HCT116 (cell line): ENCODE measurements at regions not wholly inside any gene's neighbourhood (a gene's known extent, or its start where the extent isn't known, plus 50 kb on each side); places are given as distances from the start of the nearest gene placed in this dataset.

Experiments
- ATAC-seq: fragments of 200-7000 bp; cut with Tn5 transposase; 2 replicates; pipeline ENCODE4 v1.9.1; 2020; ENCODE audit warnings: mild to moderate bottlenecking, moderate library complexity
- BruUV-seq: library from RNA; stranded (reverse); fragments of 400-500 nt; replicated peaks from 2 replicates; lab custom pipeline; 2021; lab: Mats Ljungman, UMichigan
- CTCF ChIA-PET: fragments of 300-600 bp; sonication (Branson Sonifier 250); formaldehyde crosslinking; loops from one replicate; lab custom pipeline; 2021; ENCODE audit warnings: antibody characterized with exemption; lab: Charles Lee
- POLR2A ChIA-PET: fragments of 300-600, 350-600 bp; sonication (Branson Sonifier 250); formaldehyde crosslinking; loops from one replicate; lab custom pipeline; 2021; ENCODE audit warnings: antibody characterized with exemption; lab: Charles Lee
- RAD21 ChIA-PET, 2 experiments: fragments of 300-600 bp; sonication (Branson Sonifier 250); formaldehyde crosslinking; loops; one replicate each; lab custom pipeline; 2023; ENCODE audit warnings: low total read pairs in 2 of 2; ENCODE audit not compliant: uncharacterized antibody in 2 of 2, unreplicated experiment in 2 of 2, low non-redundant PET in 1 of 2; lab: Charles Lee
- DNase-seq: peaks from one replicate; pipeline ENCODE4 v3.0.0-alpha.2; 2010; ENCODE audit warnings: low read depth, low spot score
- H2AFZ ChIP-seq: fragments of 200-600 bp; shearing (Covaris generic), sonication (generic); 2 replicates; pipeline ENCODE4 v1.6.1; 2017; ENCODE audit warnings: low read depth, mixed run types, mixed read lengths, antibody characterized with exemption, low read length; ENCODE audit not compliant: poor library complexity, severe bottlenecking
- H3K27ac ChIP-seq: 2 replicates; pipeline ENCODE4 v1.5.1; 2012; ENCODE audit warnings: low read depth, low read length
- H3K27me3 ChIP-seq: fragments of 200-600 bp; sonication (generic); 2 replicates; pipeline ENCODE4 v1.6.1; 2016; ENCODE audit warnings: mixed run types, low read length, mixed read lengths; ENCODE audit not compliant: insufficient read depth
- H3K36me3 ChIP-seq, 2 experiments: fragments of 200-500 bp in 1 of 2; fragments of 200-600 bp in 1 of 2; sonication (Bioruptor generic) in 1 of 2; sonication (generic) in 1 of 2; 2 replicates each; pipeline versions ENCODE4 v1.5.1 to v1.6.1; 2014 to 2016; ENCODE audit warnings: low read length in 2 of 2, inconsistent platforms in 1 of 2, mixed read lengths in 1 of 2, mixed run types in 1 of 2; ENCODE audit not compliant: insufficient read depth in 2 of 2, control insufficient read depth in 1 of 2
- H3K4me1 ChIP-seq, 2 experiments: fragments of 200-600 bp in 1 of 2; sonication (generic) in 1 of 2; 2 replicates each; pipeline versions ENCODE4 v1.5.1 to v1.6.1; 2012 to 2017; ENCODE audit warnings: low read length in 2 of 2, inconsistent platforms in 1 of 2, mild to moderate bottlenecking in 1 of 2, mixed read lengths in 1 of 2, mixed run types in 1 of 2, moderate library complexity in 1 of 2; ENCODE audit not compliant: insufficient read depth in 2 of 2, control insufficient read depth in 1 of 2
- H3K4me2 ChIP-seq: fragments of 200-600 bp; sonication (generic); 2 replicates; pipeline ENCODE4 v1.6.1; 2017; ENCODE audit warnings: mixed run types, low read length, mixed read lengths
- H3K4me3 ChIP-seq, 2 experiments: fragments of 200-600 bp in 1 of 2; sonication (generic) in 1 of 2; replicated peaks in 1 of 2; 2 replicates each; pipeline ENCODE4 v1.5.1; 2011 to 2016; ENCODE audit warnings: low read length in 2 of 2, control low read depth in 1 of 2, low read depth in 1 of 2, mild to moderate bottlenecking in 1 of 2, mixed read lengths in 1 of 2, mixed run types in 1 of 2
- H3K79me2 ChIP-seq: fragments of 200-600 bp; sonication (generic); 2 replicates; pipeline ENCODE4 v1.6.1; 2017; ENCODE audit warnings: mild to moderate bottlenecking, mixed run types, low read length, moderate library complexity, mixed read lengths; ENCODE audit not compliant: insufficient read depth
- H3K9ac ChIP-seq: fragments of 200-600 bp; sonication (generic); 2 replicates; pipeline ENCODE4 v1.6.1; 2016; ENCODE audit warnings: low read length, mixed read lengths
- H3K9me2 ChIP-seq: fragments of 200-600 bp; sonication (generic), shearing (Covaris generic); 2 replicates; pipeline ENCODE4 v1.6.1; 2017; ENCODE audit warnings: mixed run types, mild to moderate bottlenecking, moderate library complexity; ENCODE audit not compliant: insufficient read depth
- H3K9me3 ChIP-seq, 2 experiments: fragments of 200-500 bp in 1 of 2; fragments of 200-600 bp in 1 of 2; sonication (Bioruptor generic) in 1 of 2; sonication (generic) in 1 of 2; 2 replicates each; pipeline ENCODE4 v1.6.1; 2014 to 2017; ENCODE audit warnings: low read length in 2 of 2, mixed read lengths in 2 of 2, inconsistent platforms in 1 of 2, low read depth in 1 of 2, mild to moderate bottlenecking in 1 of 2, mixed run types in 1 of 2, moderate library complexity in 1 of 2; ENCODE audit not compliant: control insufficient read depth in 1 of 2, insufficient read depth in 1 of 2
- H4K20me1 ChIP-seq: fragments of 200-600 bp; sonication (generic), shearing (Covaris generic); 2 replicates; pipeline ENCODE4 v1.6.1; 2017; ENCODE audit warnings: mixed run types, mild to moderate bottlenecking, moderate library complexity; ENCODE audit not compliant: insufficient read depth
- ATF3 ChIP-seq: IDR thresholded peaks from 2 replicates; pipeline ENCODE4 v1.6.1; 2012
- CTCF ChIP-seq, 3 experiments: fragments of 200-600 bp in 1 of 3; sonication (generic) in 1 of 3; IDR thresholded peaks in 2 of 3; conservative IDR thresholded peaks in 1 of 3; 2 replicates each; pipeline ENCODE4 v1.5.1; 2012 to 2017; ENCODE audit warnings: low read depth in 2 of 3, low read length in 2 of 3, antibody characterized with exemption in 1 of 3, borderline replicate concordance in 1 of 3, control low read depth in 1 of 3, mild to moderate bottlenecking in 1 of 3, mixed read lengths in 1 of 3, mixed run types in 1 of 3, moderate library complexity in 1 of 3; ENCODE audit not compliant: insufficient read depth in 1 of 3
- EGR1 ChIP-seq: IDR thresholded peaks from 2 replicates; pipeline ENCODE4 v1.6.1; 2012; ENCODE audit warnings: low read depth
- FOSL1 ChIP-seq: IDR thresholded peaks from 2 replicates; pipeline ENCODE4 v1.6.1; 2012; ENCODE audit warnings: low read depth
- JUND ChIP-seq: IDR thresholded peaks from 2 replicates; pipeline ENCODE4 v1.6.1; 2012
- RAD21 ChIP-seq: IDR thresholded peaks from 2 replicates; pipeline ENCODE4 v1.6.1; 2012; ENCODE audit warnings: low read depth, mild to moderate bottlenecking
- SIN3A ChIP-seq: IDR thresholded peaks from 2 replicates; pipeline ENCODE4 v1.6.1; 2012; ENCODE audit warnings: low read depth
- SP1 ChIP-seq: IDR thresholded peaks from 2 replicates; pipeline ENCODE4 v1.6.1; 2012; ENCODE audit warnings: low read depth
- TCF7L2 ChIP-seq: IDR thresholded peaks from 2 replicates; pipeline ENCODE4 v1.7.0; 2011; ENCODE audit warnings: borderline replicate concordance, inconsistent platforms; ENCODE audit not compliant: insufficient read depth, insufficient read length; ENCODE audit errors: extremely low read depth
- YY1 ChIP-seq: IDR thresholded peaks from 2 replicates; pipeline ENCODE4 v1.6.1; 2011; ENCODE audit warnings: low read length, low read depth, moderate library complexity, mild to moderate bottlenecking; ENCODE audit not compliant: insufficient replicate concordance; ENCODE audit errors: extremely low read depth
- ZBTB33 ChIP-seq: IDR thresholded peaks from 2 replicates; pipeline ENCODE4 v1.6.1; 2011; ENCODE audit warnings: mild to moderate bottlenecking, low read length, moderate library complexity; ENCODE audit not compliant: insufficient replicate concordance; ENCODE audit errors: extremely low read depth
- ZNF274 ChIP-seq: fragments of 200-500 bp; sonication (Bioruptor generic); IDR thresholded peaks from 2 replicates; pipeline ENCODE4 v1.6.1; 2014; ENCODE audit warnings: mild to moderate bottlenecking, low read depth, low read length, inconsistent platforms
- intact Hi-C: fragments of 100-400 bp; cut with micrococcal nuclease; formaldehyde crosslinking; loops from 2 replicates; pipeline ENCODE4 v1.10.0; 2022

- Histone ChIP-seq H3K4me3 (no peak overlapping the region), H3K36me3 (no peaks in the 10 kb centered on the region), H4K20me1 (no peaks in the 10 kb centered on the region), H3K27ac (no peak overlapping the region), H3K4me2 (no peak overlapping the region), H3K79me2 (no peaks in the 10 kb centered on the region), H3K9me3 (no peaks in the 10 kb centered on the region), H3K9ac (no peak overlapping the region), H3K27me3 (no peaks in the 10 kb centered on the region), H3K4me1 (no peaks in the 10 kb centered on the region), H3K9me2 (no peaks in the 10 kb centered on the region), H2AFZ (no peak overlapping the region)
- intact Hi-C loops: no loop called here
- CTCF ChIA-PET: no interaction called here
- TF ChIP-seq ZNF274 (no peak), JUND (no peak), CTCF (IDR thresholded peaks at IDR 0.05 in 2 of 3, conservative IDR thresholded peaks at IDR 0.05 in 1 of 3; ENCODE audit: borderline replicate concordance in 1 of 3, insufficient read depth in 1 of 3, low read depth in 2 of 3, low read length in 2 of 3) (no peak), FOSL1 (no peak), SIN3A (no peak)
- POLR2A ChIA-PET: no interaction called here
- RAD21 ChIA-PET: no interaction called here
- no TSS peak for BruUV-seq
- DNase-seq: no peak
- ATAC-seq: no peak
These were observed 477.1 kb upstream of the NR2F2 start for GRCh38 chr15:95853350-95853749.

GRCh38 chr15:95857124-95857757 lies 473.3 kb upstream of the NR2F2 start:
- ChIA-PET POLR2A (no interaction called here), CTCF (no interaction called here), RAD21 (no interaction called here)
- Histone ChIP-seq H3K9me2 (no peaks in the 10 kb centered on the region), H3K4me1 (no peaks in the 10 kb centered on the region), H2AFZ (no peak overlapping the region), H3K4me3 (no peak overlapping the region), H3K27me3 (no peaks in the 10 kb centered on the region), H3K4me2 (no peak overlapping the region), H3K9me3 (no peaks in the 10 kb centered on the region), H3K79me2 (no peaks in the 10 kb centered on the region), H3K9ac (no peak overlapping the region), H3K36me3 (no peaks in the 10 kb centered on the region), H3K27ac (no peak overlapping the region), H4K20me1 (no peaks in the 10 kb centered on the region)
- no peak for DNase-seq
- intact Hi-C loops: no loop called here
- BruUV-seq: no TSS peak
- ATAC-seq: no peak
- no peak for TF ChIP-seq SIN3A
- no peak for TF ChIP-seq RAD21
- no peak for TF ChIP-seq CTCF (IDR thresholded peaks at IDR 0.05 in 2 of 3, conservative IDR thresholded peaks at IDR 0.05 in 1 of 3; ENCODE audit: borderline replicate concordance in 1 of 3, insufficient read depth in 1 of 3, low read depth in 2 of 3, low read length in 2 of 3)
- TF ChIP-seq SP1: no peak
- TF ChIP-seq TCF7L2: no peak
- TF ChIP-seq EGR1: no peak
- TF ChIP-seq ATF3: no peak
- TF ChIP-seq ZBTB33: no peak
- TF ChIP-seq YY1: no peak
- TF ChIP-seq ZNF274: no peak
